Activated effector memory CD4-positive, alpha-beta T cell treated with Interleukin-2 at 50 U/mL for 16 hours (primary cell): ENCODE measurements at regions not wholly inside any gene's neighbourhood (a gene's known extent, or its start where the extent isn't known, plus 50 kb on each side); places are given as distances from the start of the nearest gene placed in this dataset.

Source experiments
- DNase-seq: peaks from one replicate; pipeline ENCODE4 v3.0.0-alpha.2; 2020

DNA sequence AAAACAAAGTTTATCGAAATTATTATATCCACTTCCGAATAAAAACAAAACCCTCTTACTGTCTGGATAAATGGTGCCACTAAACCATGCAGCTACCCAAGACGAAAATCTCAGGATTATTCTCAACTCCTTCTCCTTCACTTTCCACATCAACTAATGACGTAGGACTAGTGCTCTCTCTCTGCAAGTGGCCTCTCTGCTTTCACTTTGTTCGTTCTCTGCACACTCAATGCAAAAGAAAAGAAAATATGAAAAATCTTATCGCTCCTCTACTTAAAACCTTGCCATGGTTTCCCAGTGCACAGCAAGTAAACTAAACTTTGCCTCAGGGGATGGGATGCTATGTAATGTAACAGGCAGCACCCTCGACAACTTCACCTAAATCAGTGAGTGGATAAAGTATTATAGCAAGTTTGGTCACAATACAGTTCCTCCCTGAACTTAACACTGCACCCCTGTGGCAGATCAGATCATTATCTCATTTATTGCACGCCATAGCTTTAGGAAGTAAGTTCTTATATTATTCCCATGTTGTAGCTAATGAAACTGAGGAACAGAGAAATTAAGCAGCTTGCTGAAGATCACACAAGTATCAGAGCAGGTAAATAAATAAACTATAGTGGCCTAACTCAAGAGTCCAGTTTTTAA is 262.7 kb upstream of the GADL1 start:
- DNase-seq: no peak

DNA sequence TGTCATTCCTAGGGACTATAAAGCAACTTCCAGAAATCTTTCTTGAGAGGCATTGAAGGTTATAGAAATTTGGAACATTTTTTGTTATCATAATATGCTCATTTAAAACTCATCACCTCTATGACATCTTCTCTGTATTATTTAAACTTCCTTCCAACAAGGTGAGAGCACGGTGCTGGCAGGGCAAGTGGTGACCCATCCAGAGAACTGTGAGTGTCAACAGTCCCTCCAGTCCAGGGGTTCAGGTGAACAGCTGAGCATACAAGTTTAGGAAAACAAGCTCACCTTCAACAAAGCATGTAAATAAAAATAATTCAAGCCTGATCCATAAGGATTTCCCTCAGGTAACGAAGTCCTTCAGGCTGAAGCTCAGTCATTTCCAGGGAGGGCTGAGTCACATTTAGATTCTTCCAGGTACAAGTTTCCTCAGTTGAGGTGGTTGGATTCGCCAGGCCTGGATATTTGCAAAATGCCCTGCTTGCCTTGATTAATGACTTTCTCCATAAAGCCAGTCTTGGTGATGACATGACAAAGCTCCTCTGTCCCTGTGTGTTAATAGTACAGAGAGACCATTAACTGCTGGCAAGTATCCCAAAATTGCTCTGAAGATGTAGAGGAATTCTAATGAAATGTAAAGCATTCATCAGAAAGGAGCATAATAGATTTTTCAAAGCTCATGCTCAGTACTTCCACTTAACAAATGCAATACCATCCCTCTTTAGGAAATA is 263.6 kb upstream of the GADL1 start:
- DNase-seq: no peak

DNA sequence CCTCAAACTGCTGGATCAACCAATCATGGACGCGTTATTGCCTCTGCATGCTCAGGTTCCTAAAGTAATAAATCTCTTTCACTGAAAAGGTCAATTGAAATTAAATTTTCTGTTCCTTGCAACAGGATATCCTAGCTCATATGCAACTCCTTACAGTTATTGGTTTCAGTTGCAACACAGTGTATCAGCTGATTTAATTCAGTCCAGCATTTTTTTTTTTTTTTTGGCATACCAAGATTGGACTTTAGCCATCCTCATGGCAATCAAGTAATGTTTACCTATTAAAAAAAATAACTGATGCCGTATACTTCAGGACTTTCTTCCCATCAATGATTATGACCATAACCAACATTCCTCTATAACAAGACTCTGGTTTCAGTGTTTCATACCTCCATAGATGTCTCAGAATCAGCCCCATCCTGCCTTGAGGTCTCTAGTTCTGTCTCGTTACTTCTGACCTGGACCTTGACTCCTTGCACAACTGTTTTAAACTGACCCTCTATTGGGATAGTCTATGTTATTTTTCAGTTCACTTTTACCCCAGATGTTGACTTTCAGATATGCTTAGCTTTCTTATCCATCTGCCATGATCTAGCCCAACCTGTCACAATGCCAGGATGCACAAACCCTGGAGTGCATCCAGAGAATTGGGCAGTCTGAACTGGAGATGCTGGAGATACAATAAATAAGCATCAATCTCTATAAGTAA is 265.0 kb upstream of the GADL1 start:
- no peak for DNase-seq

DNA sequence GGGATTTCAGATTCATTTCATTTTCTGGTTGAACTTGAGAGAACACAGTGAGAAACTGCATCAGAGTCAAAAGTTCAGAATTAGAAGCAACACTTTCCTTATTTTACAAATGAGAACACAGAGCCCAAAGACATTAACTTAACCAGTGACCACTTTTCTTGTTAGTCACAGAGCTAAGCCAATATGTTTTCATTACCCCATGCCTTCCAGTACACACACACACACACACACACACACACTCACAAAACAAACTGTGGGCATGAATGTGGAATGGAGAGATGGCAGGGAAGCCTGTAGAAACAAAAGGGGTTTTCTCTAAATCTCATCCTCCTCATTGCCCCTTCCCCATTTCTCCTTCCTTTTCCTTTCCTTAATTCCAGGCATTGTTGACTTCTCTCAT is 267.4 kb upstream of the GADL1 start:
- no peak for DNase-seq

DNA sequence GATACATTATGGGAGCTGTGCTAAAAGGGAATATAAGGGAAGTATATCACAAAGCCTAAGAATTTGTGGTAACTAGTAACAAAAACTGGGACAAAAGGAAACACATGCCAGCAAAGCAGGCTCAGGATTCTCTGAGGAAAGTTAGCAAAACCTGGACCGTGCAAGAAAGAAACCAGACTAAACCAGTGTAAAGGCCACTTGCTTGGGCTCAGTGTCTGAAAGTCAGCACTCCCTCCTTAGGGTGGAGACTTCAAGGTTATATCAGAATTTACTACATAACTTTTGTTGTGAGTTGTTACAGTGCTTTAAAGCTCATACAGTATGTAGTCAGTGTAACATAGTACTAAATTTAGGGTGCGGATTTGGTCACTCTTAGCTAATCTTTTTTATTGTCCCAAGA is 269.9 kb upstream of the GADL1 start:
- DNase-seq: no peak

DNA sequence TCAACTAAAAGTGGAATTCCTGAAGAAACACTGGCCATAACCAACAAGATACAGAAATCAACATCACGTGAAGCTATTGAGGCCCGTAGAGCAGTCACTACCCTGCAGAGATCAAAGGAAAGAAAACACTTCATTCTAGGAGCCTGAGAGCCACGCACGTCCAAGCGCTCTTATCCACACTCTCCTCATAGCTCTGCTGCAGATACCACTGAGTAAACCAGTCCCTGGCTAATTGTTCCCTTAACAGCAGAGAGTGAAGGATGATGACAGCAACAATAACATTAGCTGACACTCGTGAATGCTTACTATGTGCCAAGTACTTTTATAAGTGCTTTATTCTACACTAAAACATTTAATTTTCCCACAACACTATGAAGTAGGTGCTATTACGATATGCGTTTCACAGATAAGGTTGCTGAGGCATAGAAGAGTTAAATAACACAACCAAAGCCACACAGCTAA is 271.0 kb upstream of the GADL1 start:
- DNase-seq: no peak

DNA sequence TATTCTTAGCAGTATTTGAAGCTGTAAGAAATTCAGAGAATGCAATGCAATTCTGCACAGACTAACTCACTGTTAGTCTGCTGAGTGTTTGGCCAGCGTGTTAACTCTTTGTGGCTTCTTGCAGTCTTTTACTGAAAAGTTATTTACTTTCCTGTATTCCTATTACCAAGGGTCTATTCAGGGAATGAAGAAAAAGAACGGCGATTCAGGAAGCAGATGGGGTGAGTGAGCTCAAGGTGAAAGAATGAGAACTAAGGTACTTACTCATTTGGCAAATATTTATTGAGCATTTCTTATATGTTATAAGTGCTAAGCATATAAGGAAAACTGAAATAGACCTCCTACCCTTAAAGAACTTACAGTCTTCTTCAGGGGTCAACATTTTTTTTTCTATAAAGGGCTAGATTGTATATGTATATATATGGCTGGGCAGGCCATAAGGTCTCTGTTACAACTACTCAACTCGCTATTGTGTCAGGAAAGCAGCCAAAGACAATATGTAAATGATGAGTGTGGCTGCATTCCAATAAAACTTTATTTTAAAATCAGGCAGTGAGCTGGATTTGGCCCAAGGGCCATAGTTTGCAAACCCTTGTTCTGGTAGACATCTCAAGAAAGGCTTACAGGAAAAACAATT is 271.9 kb upstream of the GADL1 start:
- no peak for DNase-seq

DNA sequence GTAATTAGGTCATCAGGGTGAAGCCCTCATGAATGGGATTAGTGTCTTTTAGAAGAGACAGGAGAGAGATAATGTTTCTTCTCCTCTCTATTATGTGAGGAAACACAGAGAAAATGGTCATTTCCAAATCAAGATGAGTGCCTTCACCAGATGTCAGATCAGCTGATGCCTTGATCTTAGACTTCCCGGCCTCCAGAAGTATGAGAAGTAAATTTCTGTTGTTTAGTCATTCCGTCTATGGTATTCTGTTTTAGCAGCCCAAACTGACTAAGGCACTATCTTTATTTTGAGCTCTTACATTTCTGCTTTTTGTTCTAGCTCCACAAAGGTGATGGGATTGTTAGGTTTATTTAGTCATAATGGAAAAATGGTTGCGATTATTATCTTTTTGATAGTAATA is 273.2 kb upstream of the GADL1 start:
- DNase-seq: no peak

DNA sequence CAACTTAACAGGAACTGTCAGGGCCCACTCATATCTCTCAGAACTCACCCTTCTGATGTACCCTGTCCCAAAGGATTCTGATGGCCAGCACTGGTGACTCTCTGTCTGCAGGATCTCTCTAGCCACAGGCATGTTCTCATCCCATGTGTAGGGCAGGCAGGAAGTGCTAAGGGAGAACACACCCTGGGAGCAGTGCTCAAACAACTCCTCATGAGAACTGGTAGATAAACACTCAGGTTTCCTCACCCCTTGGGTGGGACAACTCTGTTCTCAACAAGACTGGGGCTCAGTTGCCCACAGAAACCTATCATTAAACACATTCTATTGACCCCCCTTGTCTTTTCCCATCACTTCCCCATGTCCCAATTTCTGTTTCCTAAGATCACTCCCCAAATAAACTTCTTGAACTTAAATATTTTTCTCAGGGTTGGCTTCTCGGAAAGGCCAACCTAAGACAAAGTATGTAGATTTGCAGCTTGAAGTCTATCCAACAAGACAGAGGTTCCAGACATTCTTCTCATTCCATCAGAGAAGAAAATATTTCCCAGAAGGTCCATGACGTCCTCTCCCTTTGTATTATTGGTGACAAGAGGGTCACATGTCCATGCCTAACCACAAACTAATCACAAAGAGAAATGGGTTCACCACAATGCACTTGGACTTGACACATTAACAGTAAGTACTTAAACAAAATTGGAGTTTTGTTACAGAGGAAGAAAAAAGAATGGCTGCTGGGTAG is 276.6 kb upstream of the GADL1 start:
- no peak for DNase-seq

DNA sequence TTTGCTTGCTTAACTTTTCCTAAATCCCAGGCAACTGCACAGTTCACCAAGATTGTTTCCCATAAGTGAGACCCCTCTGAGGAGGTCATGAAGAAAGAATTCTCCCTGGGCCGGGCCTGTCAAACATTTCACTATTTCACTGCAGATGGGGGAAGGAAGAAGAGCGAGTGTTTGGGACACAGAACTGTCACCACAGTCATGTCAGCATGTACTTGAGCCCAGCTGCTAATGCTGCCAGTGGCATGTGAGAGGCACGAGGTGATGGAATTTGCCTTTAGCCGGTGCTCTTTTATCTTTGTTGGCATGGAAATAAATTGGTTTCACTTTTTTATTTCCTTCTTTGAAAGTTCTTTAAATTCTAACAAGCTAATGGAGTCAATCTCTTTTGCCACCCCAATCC is 277.9 kb upstream of the GADL1 start:
- no peak for DNase-seq

DNA sequence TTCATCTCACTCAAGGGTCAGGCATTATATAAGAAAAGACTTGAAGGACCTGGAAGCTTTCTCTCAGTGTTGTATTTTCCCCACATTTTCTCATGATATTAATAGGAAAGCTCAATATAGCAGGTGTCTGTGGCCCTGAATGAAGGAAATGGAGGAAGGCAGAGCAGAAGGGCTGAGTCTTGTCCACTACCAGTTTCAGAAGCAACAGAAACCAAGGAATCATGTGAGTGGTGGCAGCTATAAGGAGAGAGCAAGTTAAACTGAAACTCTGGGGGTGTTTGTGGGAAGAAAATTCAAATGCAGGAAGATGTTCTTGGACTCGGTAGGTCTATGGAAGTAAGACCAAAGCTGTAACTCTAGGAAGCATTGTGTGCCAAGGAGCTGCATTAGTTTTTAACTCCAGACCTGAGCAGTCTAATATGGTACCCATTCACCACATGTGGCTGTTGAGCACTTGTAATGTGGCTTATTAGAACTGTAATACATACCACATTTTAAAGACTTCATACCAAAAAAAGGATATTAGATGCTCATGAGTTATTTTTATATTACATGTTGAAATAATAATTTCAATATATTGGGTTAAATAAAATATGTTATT is 278.8 kb upstream of the GADL1 start:
- no peak for DNase-seq

DNA sequence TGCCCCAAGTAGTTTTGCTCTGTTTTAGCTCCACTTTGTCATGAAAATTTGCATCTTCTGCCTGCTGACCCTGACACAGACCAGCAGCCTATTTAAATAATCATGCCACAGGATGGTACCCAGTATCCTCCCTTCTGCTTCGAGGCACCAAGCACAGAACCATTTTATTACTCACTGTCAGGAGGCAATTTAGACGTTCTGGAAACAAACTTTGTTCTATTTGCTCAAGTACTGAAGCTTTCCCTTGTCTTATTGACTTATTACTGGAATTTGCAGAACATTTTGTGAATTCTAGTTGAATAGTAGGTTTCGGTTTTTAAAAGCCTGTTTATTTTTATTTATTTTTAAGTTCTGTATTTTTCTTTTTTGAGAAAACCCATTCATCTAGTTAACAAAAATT is 279.6 kb upstream of the GADL1 start:
- DNase-seq: no peak

DNA sequence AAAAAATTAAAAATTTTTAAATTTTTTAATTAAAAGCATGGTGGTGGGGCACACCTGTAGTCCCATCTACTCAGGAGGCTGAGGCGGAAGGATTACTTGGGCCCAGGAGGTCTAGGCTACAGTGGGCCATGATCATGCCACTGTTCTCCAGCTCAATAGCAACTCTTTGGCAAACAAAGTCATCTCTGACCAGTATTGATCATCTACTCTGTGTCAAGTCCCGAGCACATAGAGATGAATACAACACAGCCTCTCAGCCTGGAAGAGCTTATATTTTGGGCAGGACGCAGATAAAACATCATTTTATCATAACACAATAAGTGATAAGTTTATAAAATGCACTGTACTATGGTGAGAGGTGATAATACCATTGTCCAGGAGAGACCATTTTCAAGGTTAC is 281.6 kb upstream of the GADL1 start:
- DNase-seq: no peak

DNA sequence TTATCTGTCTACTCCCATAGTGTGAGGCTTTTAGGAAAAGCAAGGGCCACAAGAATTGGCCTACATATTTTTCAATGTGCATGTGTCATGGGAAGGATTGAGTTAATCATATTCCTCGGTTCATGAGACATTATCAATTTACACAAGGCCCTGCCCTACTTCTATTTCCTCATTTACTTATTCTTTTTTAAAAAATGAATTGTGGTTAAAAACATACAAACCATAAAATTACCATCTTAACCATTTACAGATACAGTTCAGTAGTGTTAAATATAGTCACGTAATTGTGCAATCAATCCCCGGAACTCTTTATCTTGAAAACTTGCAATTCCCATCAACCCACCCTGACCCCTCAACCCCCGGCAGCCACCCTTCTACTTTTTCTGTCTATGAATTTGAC is 284.0 kb upstream of the GADL1 start:
- DNase-seq: no peak

DNA sequence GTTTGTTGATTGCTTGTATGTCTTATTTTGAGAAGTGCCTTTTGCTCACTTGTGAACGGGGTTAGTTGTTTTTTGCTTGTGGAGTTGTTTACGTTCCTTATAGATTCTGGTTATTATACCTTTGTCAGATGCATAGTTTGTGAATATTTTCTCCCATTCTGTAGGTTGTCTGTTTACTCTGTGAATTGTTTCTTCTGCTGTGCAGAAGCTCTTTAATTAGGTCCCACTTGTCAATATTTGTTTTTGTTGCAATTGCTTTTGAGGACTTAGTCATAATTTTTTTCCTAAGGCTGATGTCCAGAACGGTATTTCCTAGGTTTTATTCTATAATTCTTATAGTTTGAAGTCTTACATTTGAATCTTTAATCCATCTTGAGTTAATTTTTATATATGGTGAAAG is 285.3 kb upstream of the GADL1 start:
- no peak for DNase-seq

DNA sequence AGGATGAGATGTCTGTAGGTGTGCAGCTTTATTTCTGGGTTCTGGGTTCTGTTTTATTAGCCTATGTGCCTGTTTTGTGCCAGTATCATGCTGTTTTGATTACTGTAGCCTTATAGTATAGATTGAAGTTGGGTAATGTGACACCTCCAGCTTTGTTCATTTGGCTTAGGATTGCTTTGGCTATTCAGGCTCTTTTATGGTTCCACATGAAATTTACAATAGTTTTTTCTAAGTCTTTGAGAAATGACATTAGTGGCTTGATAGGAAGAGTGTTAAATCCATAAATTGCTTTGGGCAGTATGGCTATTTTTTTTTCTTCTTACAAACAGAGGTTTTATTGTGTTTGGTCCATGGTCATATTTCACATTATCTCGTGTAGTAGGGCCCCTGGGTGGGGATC is 285.8 kb upstream of the GADL1 start:
- no peak for DNase-seq

DNA sequence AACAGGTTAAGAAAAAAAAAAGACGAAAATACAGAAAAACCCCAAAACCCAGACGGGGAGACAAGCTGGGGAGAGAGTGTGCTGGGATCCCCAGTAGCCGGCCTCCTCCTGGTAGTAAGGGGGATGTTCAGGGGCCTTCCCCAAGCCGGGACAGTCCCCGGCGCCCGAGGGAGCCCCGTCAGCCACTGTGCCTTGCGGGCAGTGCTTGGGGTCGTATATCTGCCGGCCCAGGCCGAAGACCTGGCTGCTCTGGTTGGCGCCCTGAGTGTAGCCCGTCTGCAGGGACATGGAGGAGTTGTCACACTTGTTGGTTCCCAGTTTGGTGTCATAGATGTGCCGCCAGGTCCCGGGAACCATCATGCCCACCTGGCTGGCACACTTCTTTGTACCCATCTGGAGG is 287.2 kb upstream of the GADL1 start:
- no peak for DNase-seq

DNA sequence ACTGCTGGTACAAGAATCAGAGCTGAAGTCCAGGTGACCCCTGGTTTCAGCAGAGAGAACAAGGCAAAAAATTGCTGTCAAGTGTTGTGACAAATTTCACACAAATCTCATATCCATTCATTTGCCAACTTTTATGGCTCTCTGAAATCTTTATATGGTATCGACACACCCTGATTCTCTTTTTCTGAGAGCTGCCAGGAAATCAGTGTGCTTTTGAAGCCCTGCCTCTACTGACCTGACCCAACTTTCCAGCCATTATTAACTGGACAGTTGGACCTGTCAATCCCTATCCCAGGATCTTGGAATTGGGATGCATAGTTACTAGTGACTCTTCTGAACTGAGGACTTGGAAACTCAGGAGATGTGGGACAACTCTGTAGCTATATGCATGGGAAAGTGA is 288.2 kb upstream of the GADL1 start:
- no peak for DNase-seq

DNA sequence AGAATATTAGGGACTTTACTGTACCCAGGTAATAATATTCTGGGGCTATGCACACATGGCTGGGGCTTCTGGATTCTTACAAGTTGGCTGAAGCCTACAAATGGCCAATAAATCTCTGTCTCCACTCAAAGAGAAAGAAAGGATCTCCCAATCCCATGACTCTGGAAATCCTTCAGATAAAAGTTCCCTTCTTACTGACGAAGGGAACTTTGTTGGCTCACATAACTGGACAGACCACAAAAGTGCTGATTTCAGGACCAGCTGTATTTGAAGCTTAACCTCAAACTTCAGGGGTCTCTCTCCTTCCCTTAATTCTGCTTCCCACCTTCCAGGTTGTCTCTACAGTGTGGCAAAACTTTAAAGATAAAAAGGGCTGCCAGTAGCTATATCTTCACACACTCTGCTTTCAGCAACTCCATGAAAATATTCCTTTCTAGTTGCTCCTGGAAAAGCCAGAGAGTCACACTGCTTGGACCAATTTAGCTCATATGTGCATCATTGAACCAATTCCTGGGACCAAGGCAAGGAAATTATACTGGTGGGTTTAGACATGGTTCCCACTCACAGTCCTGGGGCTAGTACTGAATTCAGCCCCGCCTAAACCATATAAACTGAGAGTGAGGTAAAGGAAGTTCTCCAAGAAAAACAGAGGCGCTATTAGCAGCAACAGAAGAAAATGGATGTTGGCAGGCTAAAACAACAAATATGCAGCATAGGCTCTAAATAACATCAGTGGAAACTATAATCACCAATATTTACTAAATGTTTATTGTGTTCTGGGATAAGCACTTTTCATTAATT is 290.0 kb upstream of the GADL1 start:
- DNase-seq: no peak

DNA sequence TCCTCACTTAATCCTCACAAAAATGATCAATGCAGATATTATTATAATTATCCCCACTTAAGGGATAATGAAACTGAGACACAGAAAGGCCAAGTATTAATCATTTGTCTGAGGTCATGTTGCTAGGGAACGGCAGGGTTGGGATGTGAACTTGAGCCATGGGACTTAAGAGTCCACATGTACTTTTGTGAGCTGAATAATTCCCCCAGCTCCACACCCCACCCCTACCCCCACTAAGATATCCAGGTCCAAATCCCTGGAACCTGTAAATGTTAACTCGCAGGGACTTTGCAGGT is 290.5 kb upstream of the GADL1 start:
- no peak for DNase-seq

DNA sequence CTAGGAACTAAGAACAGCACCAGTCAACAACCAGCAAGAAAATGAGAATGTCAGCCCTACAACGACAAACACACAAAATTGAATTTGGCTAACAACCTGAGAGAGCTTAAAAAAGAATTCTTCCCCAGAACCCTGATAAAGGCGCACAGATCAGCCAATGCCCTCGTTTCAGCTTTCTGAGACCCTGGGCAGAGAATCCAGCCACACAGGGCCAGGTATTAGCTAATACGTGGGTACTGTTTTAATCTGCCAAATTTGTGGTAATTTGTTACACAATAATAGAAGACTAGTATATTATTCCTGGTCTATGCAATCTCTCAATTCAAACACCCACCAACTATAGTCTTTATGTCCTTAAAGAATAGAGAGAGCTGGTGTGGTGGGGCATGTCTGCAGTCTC is 291.6 kb upstream of the GADL1 start:
- DNase-seq: no peak

DNA sequence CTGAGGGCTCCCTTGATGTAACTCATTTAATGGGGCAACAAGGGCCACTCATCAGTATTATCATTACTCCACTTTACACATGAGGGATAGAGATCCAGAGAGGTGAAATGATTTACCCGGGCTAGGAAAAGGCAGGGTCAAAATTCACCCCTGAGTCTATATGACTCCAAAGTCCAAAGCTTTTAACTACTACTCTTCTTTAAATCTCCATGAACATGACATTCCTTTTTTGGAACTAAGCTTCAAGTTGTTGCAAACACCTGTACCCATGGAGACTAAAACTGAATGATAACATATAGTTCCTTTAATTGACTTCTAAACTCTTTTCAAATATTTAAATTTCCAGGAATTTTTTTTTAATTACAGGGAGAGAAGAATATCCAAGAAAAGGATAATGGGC is 292.9 kb upstream of the GADL1 start:
- DNase-seq: no peak
